Epithelial cell of esophagus (primary cell): ENCODE measurements at regions not wholly inside any gene's neighbourhood (a gene's known extent, or its start where the extent isn't known, plus 50 kb on each side); places are given as distances from the start of the nearest gene placed in this dataset.

Experiments used
- DNase-seq: peaks from one replicate; pipeline ENCODE4 v3.0.0; 2010; ENCODE audit warnings: low read depth
- H3K4me3 ChIP-seq: 2 replicates; pipeline ENCODE4 v1.5.1; 2011; ENCODE audit warnings: mild to moderate bottlenecking, low read length, control low read depth
- CTCF ChIP-seq: IDR thresholded peaks from 2 replicates; pipeline ENCODE4 v1.5.1; 2011; ENCODE audit warnings: low read depth, mild to moderate bottlenecking, low read length, control low read depth, inconsistent platforms; ENCODE audit not compliant: insufficient read depth; ENCODE audit errors: missing control alignments

GRCh38 chr1:55288245-55288644 is 73.1 kb upstream of the USP24 start:
- no peak overlapping the region for H3K4me3 ChIP-seq
- DNase-seq: no peak
- TF ChIP-seq CTCF: no peak

GRCh38 chr1:55287723-55288122 is 72.6 kb upstream of the USP24 start:
- no peak for DNase-seq
- no peak overlapping the region for H3K4me3 ChIP-seq
- TF ChIP-seq CTCF: no peak

GRCh38 chr1:55286856-55287602 is 71.9 kb upstream of the USP24 start:
- no peak for DNase-seq
- TF ChIP-seq CTCF: no peak
- no peak overlapping the region for H3K4me3 ChIP-seq

GRCh38 chr1:55285834-55286233 is 70.7 kb upstream of the USP24 start:
- H3K4me3 ChIP-seq: no peak overlapping the region
- DNase-seq: peak; percentile 86

GRCh38 chr1:55284856-55285255 is 69.7 kb upstream of the USP24 start:
- peak; percentile 74 for TF ChIP-seq CTCF
- no peak overlapping the region for H3K4me3 ChIP-seq
- peak; percentile 56 for DNase-seq

More at GRCh38 chr1:55285834-55286233, 70.7 kb upstream of the USP24 start:
- TF ChIP-seq CTCF: peak; percentile 39

- DNase-seq: no peak
- TF ChIP-seq CTCF: no peak
- no peak overlapping the region for H3K4me3 ChIP-seq
Measured at GRCh38 chr1:55282058-55282457, 66.9 kb upstream of the USP24 start.

GRCh38 chr1:55280731-55281130 is 65.6 kb upstream of the USP24 start:
- TF ChIP-seq CTCF: no peak
- H3K4me3 ChIP-seq: no peak overlapping the region
- no peak for DNase-seq
